ENCODE measurements at regions not wholly inside any gene's neighbourhood (a gene's known extent, or its start where the extent isn't known, plus 50 kb on each side); places are given as distances from the start of the nearest gene placed in this dataset.

DNA sequence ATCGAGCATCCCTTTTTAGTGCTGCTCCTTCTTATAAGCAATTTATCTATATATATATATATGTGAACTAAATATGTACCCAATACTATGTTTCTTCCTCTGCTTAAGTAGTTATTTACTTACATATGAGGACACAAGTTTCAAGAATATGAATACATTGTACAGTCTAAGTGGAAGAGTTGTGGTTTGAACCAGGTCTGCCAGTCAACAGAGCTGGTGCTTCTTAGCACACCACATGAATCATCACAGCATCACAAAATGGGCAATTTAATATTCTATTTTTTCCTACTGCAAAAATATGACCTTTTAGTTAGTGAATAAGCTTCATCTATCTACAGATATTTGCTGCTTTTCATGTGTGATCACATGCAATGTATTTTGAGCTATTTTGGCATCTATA, 64.4 kb upstream of the SPAG16 start:
- DNase-seq = peak; percentile 24
- Histone ChIP-seq H3K9me2 (ENCODE audit: insufficient read depth) (no peaks in the 10 kb centered on the region), H3K36me3 (ENCODE audit: low read depth) (no peaks in the 10 kb centered on the region), H3K4me2 (ENCODE audit: unreplicated experiment) (no peak overlapping the region), H3K27ac (no peak overlapping the region), H3K4me1 (ENCODE audit: insufficient read depth) (no peaks in the 10 kb centered on the region), H3K9ac (no peak overlapping the region), H3F3A (ENCODE audit: insufficient read depth) (no peaks in the 10 kb centered on the region), H3K9me3 (ENCODE audit: low read depth) (no peaks in the 10 kb centered on the region), H4K20me1 (ENCODE audit: insufficient read depth) (no peaks in the 10 kb centered on the region), H3K4me3 (no peak overlapping the region), H3K79me2 (ENCODE audit: insufficient read depth) (no peaks in the 10 kb centered on the region), H3K27me3 (replicated peaks; ENCODE audit: insufficient read depth) (no peaks in the 10 kb centered on the region), H2AFZ (no peak overlapping the region)
- TF ChIP-seq EZH2 (IDR thresholded peaks at IDR 0.05; ENCODE audit: insufficient read depth, poor library complexity, severe bottlenecking) = no peak
- TF ChIP-seq EZH2phosphoT487 (IDR thresholded peaks at IDR 0.05; ENCODE audit: insufficient read depth, low read depth) = no peak
- in situ Hi-C loops (cut with MboI) = no loop called here
- 52 to 63% methylated on average over 1 of the region's 1 CpG for WGBS, 2 experiments (ENCODE audit: low coverage in 1 of 2, low lambda C conversion rate in 2 of 2, missing lambda C conversion rate in 2 of 2)

- H3K9me2 ChIP-seq (ENCODE audit: insufficient read depth) = no peaks in the 10 kb centered on the region
- H4K20me1 ChIP-seq (ENCODE audit: insufficient read depth) = no peaks in the 10 kb centered on the region
- H3K9ac ChIP-seq = no peak overlapping the region
- no peaks in the 10 kb centered on the region for H3F3A ChIP-seq (ENCODE audit: insufficient read depth)
- no peaks in the 10 kb centered on the region for H3K4me1 ChIP-seq (ENCODE audit: insufficient read depth)
- WGBS, 2 experiments (ENCODE audit: low coverage in 1 of 2, low lambda C conversion rate in 2 of 2, missing lambda C conversion rate in 2 of 2) = 54 to 64% methylated on average over 3 of the region's 3 CpGs
- H3K9me3 ChIP-seq (ENCODE audit: low read depth) = no peaks in the 10 kb centered on the region
- DNase-seq = no peak
- H3K4me3 ChIP-seq = no peak overlapping the region
- H3K79me2 ChIP-seq (ENCODE audit: insufficient read depth) = no peaks in the 10 kb centered on the region
- TF ChIP-seq EZH2 (IDR thresholded peaks at IDR 0.05; ENCODE audit: insufficient read depth, poor library complexity, severe bottlenecking) (no peak), EZH2phosphoT487 (IDR thresholded peaks at IDR 0.05; ENCODE audit: insufficient read depth, low read depth) (no peak)
- H3K27me3 ChIP-seq (replicated peaks; ENCODE audit: insufficient read depth) = no peaks in the 10 kb centered on the region
- H3K27ac ChIP-seq = no peak overlapping the region
- H3K36me3 ChIP-seq (ENCODE audit: low read depth) = no peaks in the 10 kb centered on the region
- in situ Hi-C loops (cut with MboI) = no loop called here
- H3K4me2 ChIP-seq (ENCODE audit: unreplicated experiment) = no peak overlapping the region
- 0 out of 2 replicates have a peak overlapping the region, but pooled peaks have one; percentile 67 for H2AFZ ChIP-seq
These were observed 63.2 kb upstream of the SPAG16 start for GRCh38 chr2:213220967-213221603.

GRCh38 chr2:213221957-213222356, 62.3 kb upstream of the SPAG16 start:
- no peak for TF ChIP-seq EZH2 (IDR thresholded peaks at IDR 0.05; ENCODE audit: insufficient read depth, poor library complexity, severe bottlenecking)
- TF ChIP-seq EZH2phosphoT487 (IDR thresholded peaks at IDR 0.05; ENCODE audit: insufficient read depth, low read depth) = no peak
- Histone ChIP-seq H2AFZ (peak overlapping the region; percentile 67), H3K9me3 (ENCODE audit: low read depth) (no peaks in the 10 kb centered on the region), H3K27ac (no peak overlapping the region), H3K4me3 (no peak overlapping the region), H3K79me2 (ENCODE audit: insufficient read depth) (no peaks in the 10 kb centered on the region), H3K4me1 (ENCODE audit: insufficient read depth) (no peaks in the 10 kb centered on the region), H4K20me1 (ENCODE audit: insufficient read depth) (no peaks in the 10 kb centered on the region), H3K36me3 (ENCODE audit: low read depth) (no peaks in the 10 kb centered on the region), H3K9ac (no peak overlapping the region), H3K27me3 (replicated peaks; ENCODE audit: insufficient read depth) (no peaks in the 10 kb centered on the region), H3K9me2 (ENCODE audit: insufficient read depth) (no peaks in the 10 kb centered on the region), H3K4me2 (ENCODE audit: unreplicated experiment) (peak overlapping the region; percentile 30), H3F3A (ENCODE audit: insufficient read depth) (no peaks in the 10 kb centered on the region)
- 10 to 14% methylated on average over 2 of the region's 2 CpGs for WGBS, 2 experiments (ENCODE audit: low coverage in 1 of 2, low lambda C conversion rate in 2 of 2, missing lambda C conversion rate in 2 of 2)
- in situ Hi-C loops (cut with MboI) = no loop called here
- DNase-seq = peak; percentile 21

- DNase-seq = no peak
- no peaks in the 10 kb centered on the region for H3K4me1 ChIP-seq (ENCODE audit: insufficient read depth)
- no peaks in the 10 kb centered on the region for H3F3A ChIP-seq (ENCODE audit: insufficient read depth)
- no peaks in the 10 kb centered on the region for H3K36me3 ChIP-seq (ENCODE audit: low read depth)
- H2AFZ ChIP-seq = no peak overlapping the region
- H3K27ac ChIP-seq = no peak overlapping the region
- TF ChIP-seq EZH2phosphoT487 (IDR thresholded peaks at IDR 0.05; ENCODE audit: insufficient read depth, low read depth) (no peak), EZH2 (IDR thresholded peaks at IDR 0.05; ENCODE audit: insufficient read depth, poor library complexity, severe bottlenecking) (no peak)
- WGBS, 2 experiments (ENCODE audit: low coverage in 1 of 2, low lambda C conversion rate in 2 of 2, missing lambda C conversion rate in 2 of 2) = 98 to 100% methylated on average over 2 of the region's 2 CpGs
- H3K9me3 ChIP-seq (ENCODE audit: low read depth) = no peaks in the 10 kb centered on the region
- in situ Hi-C loops (cut with MboI) = no loop called here
- no peak overlapping the region for H3K4me3 ChIP-seq
- no peak overlapping the region for H3K4me2 ChIP-seq (ENCODE audit: unreplicated experiment)
- no peaks in the 10 kb centered on the region for H3K79me2 ChIP-seq (ENCODE audit: insufficient read depth)
- no peaks in the 10 kb centered on the region for H4K20me1 ChIP-seq (ENCODE audit: insufficient read depth)
- no peak overlapping the region for H3K9ac ChIP-seq
- no peaks in the 10 kb centered on the region for H3K27me3 ChIP-seq (replicated peaks; ENCODE audit: insufficient read depth)
- H3K9me2 ChIP-seq (ENCODE audit: insufficient read depth) = no peaks in the 10 kb centered on the region
These were observed 59.9 kb upstream of the SPAG16 start for GRCh38 chr2:213224366-213224765.
